HG03108 (cell line): ENCODE measurements at regions not wholly inside any gene's neighbourhood (a gene's known extent, or its start where the extent isn't known, plus 50 kb on each side); places are given as distances from the start of the nearest gene placed in this dataset.

Source experiments
- ATAC-seq: cut with Tn5 transposase; IDR thresholded peaks from one replicate; pipeline ENCODE4 v1.9.1; 2021; ENCODE audit warnings: moderate library complexity; ENCODE audit not compliant: unreplicated experiment

DNA sequence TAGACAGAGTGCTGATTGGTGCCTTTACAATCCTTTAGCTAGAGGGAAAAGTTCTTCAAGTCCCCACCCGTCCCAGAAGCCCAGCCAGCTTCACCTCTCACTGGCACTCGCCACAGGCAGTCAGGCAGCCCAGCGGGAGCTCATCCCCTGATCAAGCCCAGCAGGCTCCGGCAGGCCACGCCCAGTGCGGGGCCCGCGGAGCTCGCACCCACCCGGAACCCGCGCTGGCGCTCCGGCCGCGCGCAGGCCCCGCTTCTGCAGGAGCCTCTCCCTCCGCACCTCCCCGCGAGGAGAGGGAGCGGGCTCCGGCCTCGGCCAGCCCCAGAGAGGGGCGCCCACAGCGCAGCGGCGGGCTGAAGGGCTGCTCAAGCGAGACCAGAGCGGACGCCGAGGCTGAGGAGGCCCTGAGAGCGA is 202.4 kb upstream of the PDGFD start:
- ATAC-seq = no peak

DNA sequence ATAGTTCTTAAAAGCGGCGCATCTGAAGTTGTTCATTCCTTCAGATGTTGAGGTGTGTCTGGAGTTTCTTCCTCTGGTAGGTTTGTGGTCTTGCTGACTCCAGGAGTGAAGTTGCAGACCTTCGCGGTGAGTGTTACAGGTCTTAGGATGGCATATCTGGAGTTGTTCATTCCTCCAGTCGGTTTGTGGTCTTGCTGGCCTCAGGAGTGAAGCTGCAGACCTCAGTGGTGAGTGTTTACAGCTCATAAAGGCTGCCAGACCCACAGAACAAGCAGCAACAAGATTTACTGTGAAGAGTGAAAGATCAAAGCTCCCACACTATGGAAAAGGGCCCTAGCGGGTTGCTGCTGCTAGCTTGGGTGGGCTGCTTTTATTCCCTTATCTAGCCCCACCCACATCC is 201.7 kb upstream of the PDGFD start:
- no peak for ATAC-seq

DNA sequence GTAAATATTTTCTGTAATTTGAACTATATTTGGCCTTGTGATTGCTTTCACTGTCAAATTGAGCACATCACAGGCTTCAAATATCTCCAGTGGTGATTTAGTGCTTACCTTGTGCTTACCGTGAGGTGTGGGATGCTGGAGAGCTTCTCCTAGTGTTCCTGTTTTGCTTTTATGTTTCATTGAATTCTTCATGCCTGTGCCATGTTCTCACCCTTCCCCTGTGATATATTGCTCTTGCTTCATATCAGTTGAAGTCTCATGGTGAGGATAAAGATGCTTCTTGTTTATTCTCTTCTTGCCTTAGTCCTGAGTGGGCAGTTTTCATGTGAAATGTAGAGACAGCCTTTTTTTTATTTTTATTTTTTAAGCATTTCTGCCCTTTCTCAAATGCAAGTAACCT is 198.0 kb upstream of the PDGFD start:
- ATAC-seq = no peak

DNA sequence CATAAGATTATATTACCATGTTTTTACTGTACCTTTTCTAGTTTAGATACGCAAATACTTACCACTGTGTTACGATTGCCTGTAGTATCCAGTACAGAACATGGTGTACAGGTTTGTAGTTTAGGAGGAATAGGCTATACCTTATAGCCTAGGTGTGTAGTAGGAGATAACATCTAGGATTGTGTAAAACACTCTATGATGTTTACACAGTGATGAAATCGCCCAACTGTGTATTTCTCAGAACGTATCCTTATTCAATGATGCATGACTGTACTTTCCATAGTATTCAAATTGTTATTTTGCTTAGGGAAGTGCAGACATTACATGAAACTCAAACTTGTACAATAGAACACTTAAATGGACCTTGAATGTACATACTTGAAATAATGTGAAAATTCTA is 188.1 kb upstream of the PDGFD start:
- ATAC-seq = no peak

DNA sequence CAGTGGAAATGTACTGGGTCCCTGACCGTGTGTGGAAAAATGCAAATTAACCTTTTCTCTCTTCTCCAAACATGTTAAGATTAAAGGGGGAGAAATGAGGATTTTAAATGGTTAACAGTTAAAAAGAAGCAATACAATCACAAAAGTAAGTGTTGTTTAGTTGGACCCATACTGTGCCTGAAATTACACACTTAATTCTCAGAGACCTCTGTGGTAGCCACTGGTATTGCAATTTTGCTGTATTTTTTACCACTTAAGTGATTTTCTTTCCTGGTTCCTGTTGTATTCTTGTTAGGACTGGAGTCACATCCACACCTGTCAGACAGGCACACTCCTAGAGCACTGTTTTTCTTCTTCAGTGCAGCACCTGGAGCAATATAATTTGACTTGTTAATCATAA is 179.6 kb upstream of the PDGFD start:
- ATAC-seq = no peak

DNA sequence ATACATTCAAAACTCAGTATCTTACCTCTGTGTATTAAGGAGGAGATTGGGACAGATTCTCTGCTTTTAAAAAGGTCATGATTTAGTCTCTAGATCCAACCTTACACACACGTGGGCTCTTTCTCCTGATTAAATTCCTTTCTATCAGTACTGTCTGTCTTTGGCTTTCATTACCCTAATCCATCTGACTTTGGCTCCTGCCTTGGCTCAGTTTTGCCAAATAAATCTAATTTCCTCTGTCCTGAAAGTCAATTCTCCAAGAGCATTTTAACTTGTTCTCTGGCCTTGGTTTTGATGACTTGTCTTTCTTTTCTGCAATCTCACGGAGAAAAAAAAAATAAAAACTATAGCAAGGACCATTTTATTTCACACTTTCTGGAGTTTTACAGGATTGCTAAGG is 176.6 kb upstream of the PDGFD start:
- no peak for ATAC-seq

DNA sequence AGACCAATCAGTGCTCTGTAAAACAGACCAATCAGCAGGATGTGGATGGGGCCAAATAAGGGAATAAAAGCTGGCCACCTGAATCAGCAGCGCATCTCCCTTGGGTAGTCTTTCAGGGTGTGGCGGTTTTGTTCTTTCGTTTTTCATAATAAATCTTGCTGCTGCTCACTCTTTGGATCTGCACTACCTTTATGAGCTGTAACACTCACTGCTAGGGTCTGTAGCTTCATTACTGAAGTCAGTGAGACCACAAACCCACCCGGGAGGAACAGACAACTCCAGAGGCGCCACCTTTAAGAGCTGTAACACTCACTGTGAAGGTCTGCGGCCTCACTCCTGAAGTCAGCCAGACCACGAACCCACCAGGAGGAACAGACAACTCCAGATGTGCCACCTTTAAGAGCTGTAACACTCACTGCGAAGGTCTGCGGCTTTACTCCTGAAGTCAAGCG is 175.5 kb upstream of the PDGFD start:
- ATAC-seq = no peak

DNA sequence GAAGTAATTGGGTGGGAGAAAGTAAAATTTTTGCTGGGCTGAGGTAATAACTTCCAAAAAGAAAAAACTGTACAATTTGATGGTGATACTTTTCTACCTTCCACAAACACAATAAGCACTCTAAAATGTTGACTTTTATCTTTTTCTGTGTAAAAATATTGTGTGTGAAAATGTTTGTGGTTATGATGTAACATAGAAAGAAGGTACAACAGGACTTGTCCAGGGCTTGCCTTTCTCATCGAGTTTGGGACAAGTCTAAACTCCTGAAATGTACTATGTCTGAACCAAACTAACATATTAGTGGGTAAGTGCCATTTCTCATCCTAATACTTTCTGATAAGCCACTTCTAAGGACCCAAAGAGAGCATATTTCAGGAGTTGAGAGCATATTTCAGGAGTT is 174.2 kb upstream of the PDGFD start:
- no peak for ATAC-seq

DNA sequence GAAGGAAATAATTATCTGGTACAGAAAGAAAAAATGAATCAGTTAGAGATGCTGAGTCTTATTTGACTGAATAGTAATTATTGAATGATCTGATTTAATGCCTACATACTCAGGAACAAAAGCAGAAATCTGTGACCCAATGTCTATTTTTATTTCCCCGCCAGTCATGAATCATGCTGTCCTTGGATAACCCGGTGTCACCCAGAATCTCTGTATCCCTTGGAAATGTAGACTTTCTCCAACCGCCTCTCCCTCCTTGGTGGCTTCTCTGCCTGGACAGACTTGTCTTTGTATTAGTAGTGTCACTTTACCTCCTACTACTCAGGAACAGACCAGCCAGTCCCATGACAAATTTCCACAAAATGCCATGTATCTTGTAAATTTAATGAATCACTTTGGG is 173.3 kb upstream of the PDGFD start:
- ATAC-seq = no peak

DNA sequence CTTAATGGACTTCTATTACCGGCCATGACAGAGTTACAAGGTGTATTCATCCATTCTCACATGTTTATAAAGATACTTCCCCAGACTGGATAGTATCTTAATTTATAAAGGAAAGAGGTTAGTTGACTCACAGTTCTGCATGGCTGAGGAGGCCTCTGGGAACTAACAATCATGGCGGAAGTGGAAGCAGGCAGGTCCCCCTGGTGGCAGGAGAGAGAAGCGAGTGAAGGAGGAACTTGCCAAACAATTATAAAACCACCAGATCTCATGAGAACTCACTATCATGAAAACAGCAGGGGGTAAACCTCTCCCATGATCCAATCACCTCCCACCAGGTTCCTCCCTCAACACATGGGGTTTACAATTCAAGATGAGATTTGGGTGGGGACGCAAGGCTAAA is 170.0 kb upstream of the PDGFD start:
- ATAC-seq = no peak

DNA sequence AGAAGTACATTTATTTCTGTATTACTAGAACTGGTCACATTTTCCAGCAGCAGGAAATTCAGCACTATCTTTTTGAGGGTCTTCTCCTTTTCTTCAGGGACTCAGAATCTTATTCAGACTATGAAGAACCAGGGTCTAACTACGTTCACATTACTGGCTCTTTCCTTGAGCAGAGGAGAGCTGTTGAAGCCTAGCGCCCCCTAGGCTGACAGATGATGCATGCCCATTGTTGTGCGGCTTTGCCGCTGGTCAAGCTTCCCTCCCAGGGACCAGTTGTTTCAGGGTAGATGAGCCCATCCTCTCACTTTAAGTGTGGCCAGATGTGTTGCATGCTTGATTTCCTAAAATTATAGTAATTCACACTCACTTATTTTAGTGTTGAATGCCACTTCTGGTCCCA is 168.2 kb upstream of the PDGFD start:
- no peak for ATAC-seq

DNA sequence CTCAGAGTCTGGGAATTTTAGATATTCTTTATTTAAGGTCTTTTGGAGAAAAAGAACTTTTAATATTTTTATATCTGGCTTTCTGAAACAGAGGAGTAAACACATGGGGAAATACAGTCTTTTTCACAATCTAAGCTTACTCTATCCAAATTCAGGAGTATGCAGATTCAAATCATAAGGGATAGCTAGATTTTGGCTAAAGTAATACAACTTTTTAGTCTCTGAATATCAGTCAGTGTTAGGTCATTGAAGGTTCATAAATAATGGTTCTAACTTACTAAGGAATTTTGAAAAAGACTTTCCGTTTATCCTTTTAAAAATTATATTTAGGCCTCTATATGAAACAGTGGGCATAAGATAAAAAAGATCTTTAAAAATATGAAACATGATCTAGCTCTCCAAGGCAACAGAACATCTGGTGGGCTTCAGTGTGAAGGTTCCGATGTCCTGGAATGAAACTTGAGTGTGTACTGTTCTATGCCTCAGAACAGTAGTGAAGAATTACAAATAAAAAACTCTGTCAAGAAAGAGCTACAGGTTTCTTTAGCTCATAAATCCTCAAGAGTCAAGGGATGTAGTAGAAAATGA is 165.2 kb upstream of the PDGFD start:
- ATAC-seq = no peak

DNA sequence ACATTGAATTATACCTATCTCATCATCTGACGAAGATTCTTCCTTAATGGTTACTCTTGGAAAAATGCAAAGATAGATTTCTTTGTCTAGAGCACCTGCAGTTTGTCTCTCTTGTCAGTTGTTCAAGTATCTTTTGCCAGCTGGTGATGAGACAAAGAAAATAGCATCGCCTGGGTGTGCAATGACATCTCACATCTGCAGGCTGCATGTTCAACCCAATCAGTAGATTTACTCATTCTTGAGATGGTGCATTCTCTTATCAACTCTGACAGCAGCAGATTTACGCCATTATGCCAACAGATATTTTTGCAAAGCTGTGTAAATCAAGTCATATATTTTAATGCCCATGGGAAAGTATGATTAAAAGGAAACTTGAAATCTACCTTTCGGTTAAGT is 164.6 kb upstream of the PDGFD start:
- ATAC-seq = no peak

DNA sequence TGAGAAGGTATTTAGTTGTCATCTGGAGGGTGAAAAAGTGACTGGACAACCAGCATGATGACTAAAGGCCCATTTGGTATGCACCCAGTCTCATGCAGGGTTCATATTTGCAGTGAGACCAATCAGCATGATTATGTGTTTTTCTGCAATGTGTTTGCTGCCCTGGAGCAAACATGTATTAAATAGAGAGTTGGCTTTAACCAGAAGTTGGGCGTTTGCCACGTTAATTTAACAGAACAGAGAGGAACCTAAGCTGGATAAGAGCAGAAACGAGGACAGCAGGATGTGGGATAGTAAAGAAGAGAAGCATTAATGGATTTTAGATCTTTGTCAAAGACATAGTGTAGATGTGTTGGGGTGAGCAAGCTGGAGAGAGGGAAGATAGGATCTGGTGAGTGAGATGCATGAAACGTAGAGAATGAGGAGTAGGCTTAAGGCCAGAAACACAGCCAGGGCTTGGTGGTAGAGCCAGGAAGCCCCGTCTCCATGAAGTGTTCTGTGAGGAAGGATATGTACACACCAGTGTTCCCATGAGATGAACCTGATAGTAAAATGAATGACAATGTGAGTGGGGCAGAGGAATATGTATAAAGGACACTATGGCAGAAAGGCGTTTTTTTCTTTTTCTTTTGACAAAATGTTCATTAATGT is 164.0 kb upstream of the PDGFD start:
- ATAC-seq = no peak

DNA sequence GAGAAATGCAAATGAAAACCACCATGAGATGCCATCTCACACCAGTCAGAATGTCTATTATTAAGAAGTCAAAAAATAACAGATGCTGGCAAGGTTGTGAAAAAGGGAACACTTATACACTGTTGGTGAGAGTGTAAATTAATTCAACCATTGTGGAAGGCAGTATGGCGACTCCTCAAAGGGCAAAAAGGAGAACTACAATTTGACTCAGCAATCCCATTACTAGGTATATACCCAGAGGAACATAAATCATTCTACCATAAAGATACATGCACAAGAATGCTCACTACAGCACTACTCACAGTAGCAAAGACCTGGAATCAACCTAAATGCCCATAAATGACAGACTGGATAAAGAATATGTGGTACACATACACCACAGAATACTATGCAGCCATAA is 161.1 kb upstream of the PDGFD start:
- ATAC-seq = no peak

DNA sequence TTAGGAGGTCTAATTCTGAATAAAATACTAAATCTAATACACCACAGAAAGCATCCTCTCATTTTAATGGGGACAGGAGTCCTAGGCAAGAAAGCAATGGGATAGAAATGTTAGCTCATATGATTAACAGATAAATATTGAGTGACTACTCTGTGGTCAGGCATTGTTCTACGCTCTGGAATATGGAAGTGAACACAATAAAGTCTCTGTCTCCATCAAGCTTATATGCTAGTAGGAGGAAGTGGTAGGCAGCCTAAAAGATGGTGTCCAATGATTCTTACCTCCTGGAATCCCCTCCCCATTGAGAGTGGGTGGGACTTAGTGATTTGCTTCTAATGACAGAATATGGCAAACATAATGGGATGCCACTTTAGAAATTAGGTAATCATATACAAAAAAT is 160.3 kb upstream of the PDGFD start:
- ATAC-seq = no peak

DNA sequence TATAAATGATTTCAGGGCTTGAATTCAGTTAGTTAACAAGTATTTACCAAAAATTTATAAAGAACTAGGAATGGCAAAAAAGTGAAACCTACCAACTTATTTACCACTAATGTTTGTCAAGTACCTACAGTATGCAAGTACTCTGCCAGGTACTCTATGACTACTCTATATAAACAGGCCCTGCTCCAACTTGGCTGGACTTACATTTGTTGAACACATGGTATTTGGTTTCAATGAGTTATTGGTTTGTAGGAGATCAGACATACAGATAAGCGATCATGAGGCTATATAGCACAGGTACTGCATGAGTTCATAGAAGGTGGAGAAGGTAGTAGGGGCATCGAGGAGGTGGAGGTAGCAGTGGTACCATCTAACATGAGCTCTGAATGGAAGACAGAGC is 159.9 kb upstream of the PDGFD start:
- ATAC-seq = no peak

DNA sequence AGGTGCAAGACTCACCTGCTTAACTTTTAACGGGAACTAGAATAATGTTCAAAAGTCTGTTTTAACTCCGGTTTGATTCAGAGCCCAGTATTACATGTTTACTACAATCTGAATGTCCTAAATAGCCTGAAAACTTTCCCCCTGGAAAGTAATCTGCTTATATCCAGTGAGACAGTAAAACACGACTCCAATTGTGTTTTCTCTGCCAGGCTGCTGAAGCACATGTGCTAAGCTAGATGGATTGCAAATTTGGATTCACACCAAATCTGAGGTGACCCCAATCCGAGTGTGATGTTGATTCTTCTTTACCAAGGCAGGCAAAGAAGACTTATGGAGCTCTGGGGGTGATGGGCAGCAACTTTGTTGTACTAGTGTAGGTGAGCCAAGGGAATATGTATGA is 158.7 kb upstream of the PDGFD start:
- ATAC-seq = no peak

DNA sequence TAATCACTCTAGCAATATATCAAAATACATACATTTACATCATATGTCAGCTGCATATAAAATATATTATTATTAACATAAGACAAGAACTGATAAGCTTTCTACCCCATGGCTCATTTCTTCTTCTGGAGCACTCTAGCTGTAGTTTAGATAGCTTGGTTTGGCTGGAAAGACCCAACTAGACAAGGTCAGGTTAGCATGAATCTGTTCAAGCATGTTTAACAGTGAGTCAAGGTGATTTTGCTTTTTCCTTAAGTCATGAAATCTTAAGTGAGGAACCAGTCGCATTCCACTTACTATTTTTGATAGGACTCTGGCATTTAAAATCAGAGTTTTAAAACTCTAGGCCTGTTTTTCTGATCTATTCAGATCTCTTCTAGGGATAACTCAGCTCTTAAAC is 157.0 kb upstream of the PDGFD start:
- no peak for ATAC-seq

DNA sequence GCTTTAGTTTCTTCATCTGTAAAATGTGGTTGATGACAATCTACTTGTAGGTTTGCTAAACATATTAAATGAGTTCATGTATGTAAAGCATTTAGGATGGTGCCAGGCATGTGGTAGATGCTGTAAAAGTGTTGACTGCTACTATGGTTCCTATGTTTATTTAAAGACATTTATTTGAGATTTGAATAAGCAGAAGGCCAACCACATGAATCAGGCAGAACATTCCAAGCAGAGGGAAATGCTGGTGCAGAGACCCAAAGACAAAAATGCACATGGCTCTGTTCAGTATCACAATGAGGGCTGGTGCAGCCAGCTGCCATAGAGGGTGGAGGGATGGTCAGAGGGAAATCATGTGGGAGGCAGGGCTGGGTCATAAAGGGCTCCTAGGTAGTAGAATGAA is 156.2 kb upstream of the PDGFD start:
- ATAC-seq = no peak

DNA sequence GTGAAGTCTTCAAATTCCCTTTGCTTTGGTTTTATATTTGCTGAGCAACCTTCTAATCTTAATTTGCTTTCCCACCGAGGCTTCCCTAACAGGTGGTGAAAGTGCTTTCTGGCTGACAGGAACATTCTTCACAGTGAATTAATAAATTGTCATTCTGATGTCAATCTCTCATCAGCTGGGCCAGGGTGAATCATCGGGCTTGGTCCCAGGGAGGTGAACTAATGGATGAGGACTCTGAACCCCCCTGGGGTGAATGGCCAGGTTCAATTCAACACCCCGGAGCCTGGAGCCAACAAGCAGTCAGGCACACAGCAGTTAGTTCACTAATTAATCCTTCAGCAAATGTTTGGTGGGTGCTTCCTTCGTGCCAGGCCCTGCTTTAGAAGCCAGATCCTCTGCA is 155.4 kb upstream of the PDGFD start:
- no peak for ATAC-seq

DNA sequence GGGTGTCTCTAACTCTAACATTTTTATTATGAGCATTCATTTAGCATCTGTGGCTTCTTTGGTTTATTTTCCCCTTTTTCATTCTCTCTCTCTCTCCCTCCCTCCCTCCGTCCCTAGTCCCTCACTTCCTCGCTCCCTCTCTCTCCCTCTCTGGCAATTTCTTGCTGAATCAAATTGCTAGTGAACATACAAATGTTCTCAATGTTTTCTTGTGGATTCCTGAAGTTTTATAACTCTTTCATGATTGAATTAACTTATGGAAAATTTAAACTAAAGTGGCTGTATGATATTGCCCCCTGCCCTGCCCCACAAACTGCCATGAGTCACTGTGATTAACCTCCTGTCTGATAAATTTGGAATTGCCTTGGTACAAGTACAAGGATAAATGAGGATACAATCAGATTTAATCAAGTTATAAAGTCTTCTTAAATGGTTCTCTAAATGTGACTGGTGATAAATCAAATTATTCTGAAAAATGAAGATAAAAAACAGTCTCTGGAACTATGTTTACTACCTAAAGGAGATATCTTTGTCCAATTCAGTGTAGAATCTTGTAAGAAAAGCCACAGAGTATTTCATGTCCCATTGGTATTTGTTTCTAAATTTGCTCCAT is 143.0 kb upstream of the PDGFD start:
- ATAC-seq = no peak

DNA sequence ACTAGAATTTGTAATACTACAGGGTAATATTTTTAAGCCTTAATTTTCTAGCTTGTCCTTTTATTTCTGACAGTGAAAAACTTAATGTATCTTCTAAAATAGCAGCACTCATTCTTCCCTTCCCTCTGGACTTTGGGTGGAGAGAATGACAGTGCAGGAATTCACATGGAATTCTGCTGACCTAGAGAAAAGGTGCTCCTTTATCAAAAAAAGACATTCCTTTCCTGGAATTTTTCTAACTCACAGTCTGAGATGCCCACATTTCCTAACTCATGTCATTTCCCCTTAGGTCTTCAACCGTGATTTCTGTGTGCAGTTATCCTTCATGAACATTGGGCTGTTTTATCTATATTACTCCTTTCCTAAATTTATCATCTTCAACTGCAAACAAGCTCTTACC is 137.8 kb upstream of the PDGFD start:
- ATAC-seq = no peak
